NCI-H146 treated with DMSO at 0.1 percent for 48 hours (cell line): ENCODE measurements at regions not wholly inside any gene's neighbourhood (a gene's known extent, or its start where the extent isn't known, plus 50 kb on each side); places are given as distances from the start of the nearest gene placed in this dataset.
"Not testable (repeated sequence)": the region's sequence is repeated elsewhere in the genome, so short reads cannot be mapped to it uniquely, and the experiment has no call there.

Experiments used
- DNase-seq: peaks from one replicate; lab custom pipeline; 2025; ENCODE audit not compliant: unreplicated experiment; lab: John Stamatoyannopoulos, UW

DNA sequence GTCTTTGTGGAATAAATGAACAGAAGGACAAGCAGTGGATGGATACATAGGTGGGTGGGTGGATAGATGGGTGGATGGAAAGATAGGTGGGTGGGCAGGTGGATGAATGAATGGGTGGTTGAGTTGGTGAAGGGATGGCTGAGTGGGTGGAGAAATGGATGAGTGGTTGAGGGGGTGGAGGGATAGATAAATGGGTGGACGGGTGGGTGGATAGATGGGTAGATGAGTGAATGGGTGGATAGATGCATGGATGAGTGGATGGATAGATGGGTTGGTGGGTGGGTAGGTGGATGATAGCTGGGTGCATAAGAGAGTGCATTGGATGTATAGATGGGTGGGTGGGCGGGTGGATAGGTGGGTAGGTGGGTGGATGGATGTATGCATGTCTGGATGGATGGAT, 63.5 kb downstream of the UNC93B1 start:
- not testable (repeated sequence) for DNase-seq

DNA sequence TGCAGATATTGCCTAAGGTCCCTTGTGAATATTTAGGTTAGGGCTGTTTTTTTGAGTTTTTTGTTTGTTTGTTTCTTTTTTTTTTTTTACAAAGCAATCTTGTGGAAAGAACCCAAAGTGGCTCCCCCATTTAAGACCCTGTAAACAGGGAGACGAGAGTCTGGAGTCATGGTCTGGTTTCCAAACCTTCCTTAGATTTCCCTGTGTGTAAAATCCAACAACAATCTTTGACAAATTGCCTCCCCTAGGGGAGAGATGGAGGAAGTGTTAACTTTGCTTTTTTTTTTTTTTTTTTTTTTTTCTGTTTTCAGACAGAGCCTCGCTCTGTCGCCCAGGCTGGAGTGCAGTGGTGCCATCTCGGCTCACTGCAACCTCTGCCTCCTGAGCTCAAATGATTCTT, 64.9 kb downstream of the UNC93B1 start:
- not testable (repeated sequence) for DNase-seq

DNA sequence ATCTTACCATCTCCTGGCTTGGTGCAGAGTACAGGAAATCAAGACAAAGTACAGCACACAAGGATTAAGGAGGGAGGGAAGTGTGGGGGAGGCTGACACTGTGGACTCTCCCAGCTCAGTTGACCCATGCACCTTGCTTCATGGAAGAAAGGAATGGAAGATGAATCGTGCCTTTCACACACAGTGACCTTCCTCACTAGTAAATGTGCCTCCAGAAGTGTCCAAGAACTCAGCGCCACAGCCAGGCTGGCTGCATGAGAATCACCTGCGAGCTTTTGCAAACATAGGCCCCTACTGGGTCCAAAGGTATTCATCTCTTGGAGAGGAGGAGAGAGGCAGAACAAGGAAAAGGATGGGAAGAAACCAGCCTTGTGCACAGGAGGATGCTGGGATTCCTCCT, 65.5 kb downstream of the UNC93B1 start:
- not testable (repeated sequence) for DNase-seq

DNA sequence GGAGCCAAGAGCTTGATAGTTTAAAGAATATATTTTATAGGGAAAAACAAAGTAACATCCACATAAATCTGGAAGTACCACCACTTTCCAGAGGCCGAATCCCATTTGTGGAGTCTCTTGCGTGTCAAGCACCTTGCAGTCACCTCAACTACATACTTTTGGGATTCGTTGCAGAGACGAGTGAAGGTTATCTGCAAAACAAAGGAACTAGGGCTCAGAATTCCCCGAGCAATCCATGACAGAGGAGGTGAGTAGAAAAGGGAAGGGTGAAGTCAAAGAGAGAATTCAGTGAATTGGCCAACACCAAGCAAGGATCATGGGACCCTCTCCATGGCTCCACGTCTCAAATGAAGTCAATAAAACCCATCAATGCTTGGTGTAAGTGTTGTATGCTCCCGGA, 80.3 kb downstream of the UNC93B1 start:
- not testable (repeated sequence) for DNase-seq

DNA sequence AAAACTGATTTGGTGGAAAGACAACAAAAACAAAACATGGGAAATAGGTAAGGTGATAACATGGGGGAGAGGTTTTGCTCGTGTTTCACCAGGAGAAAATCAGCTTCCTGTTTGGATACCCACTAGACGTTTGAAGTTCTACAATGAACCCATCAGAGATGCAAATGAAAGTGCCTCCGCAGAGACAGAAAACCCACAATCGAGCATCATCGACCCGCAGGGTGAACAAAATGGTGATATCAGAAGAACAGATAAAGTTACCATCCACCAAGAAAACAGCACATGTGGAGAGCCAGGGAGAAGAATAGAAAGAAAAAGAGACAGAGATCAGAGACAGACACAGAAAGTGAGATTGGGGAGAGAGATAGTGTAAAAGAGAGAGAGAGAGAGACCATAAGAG, 83.4 kb downstream of the UNC93B1 start:
- not testable (repeated sequence) for DNase-seq

DNA sequence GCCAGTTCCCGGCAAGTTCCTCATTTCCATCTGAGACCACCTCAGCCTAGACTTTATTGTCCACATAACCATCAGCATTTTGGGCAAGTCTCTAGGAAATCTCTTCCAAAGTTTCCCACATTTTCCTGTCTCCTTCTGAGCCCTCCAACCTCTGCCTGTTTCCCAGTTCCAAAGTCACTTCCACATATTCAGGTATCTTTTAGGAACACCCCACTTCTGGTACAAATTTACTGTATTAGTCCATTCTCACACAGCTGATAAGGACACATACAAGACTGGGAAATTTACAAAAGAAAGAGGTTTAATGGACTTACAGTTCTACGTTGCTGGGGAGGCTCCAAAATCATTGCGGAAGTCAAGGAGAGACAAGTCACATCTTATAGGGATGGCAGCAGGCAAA, 91.7 kb downstream of the UNC93B1 start:
- not testable (repeated sequence) for DNase-seq

DNA sequence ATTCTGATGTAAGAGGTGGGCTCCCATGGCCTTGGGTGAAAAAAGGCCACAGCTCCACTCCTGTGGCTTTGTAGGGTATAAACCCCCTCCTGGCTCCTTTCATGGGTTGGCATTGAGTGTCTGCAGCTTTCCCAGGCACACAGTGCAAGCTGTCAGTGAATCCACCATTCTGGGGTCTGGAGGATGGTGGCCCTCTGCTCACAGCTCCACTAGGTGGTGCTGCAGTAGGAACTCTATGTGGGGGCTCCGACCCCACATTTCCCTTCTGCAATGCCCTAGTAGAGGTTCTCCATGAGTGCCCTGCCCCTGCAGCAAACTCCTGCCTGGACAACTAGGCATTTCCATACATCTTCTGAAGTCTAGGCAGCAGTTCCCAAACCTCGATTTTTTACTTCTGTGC, 92.7 kb downstream of the UNC93B1 start:
- DNase-seq = not testable (repeated sequence)

DNA sequence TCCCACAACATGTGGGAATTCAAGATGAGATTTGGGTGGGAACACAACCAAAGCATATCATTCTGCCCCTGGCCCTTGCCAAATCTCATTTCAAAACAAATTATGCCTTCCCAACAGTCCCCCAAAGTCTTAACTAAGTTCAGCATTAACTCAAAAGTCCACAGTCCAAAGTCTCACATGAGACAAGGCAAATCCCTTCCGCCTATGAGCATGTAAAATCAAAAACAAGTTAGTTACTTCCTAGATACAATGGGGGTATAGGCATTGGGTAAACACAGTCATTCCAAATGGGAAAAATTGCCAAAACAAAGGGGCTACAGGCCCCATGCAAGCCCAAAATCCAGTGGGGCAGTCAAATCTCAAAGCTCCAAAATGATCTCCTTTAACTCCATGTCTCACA, 93.1 kb downstream of the UNC93B1 start:
- DNase-seq = not testable (repeated sequence)

DNA sequence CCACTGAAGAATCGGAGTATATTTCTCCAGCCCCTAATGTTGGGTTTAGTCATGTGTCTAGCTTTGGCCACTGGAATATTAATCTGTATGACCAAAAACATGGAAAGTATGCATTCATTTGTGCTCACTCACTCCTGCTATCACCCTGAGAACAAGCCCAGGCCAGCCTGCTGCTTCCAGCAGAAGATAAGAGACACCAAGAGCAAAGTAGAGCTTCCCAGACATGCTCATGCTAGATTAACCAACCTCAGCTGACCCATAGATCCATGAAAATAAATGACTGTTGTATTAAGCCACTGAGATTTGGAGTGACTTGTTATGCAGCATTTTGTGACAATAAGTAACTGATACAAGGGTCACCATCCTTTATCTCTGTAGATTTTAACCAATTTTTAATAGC, 96.9 kb downstream of the UNC93B1 start:
- DNase-seq = not testable (repeated sequence)

DNA sequence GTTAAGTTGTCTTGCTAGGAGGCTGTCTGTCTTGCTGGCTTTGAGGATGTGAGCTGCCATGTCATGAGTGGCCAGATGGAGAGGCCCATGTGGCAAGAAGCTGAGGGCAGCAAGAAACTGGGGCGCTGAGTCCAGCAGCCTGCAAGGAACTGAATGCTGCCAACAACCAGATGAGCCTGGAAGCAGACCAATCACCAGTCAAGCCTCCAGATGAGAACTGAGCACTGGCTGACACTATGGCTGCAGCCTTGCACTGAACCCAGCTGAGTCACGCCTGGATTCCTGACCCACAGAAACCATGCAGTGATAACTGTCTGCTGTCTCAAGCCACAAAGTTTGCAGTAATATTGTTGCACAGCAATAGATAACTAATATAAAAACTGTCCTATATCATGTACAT, 104.4 kb downstream of the UNC93B1 start:
- DNase-seq = not testable (repeated sequence)

DNA sequence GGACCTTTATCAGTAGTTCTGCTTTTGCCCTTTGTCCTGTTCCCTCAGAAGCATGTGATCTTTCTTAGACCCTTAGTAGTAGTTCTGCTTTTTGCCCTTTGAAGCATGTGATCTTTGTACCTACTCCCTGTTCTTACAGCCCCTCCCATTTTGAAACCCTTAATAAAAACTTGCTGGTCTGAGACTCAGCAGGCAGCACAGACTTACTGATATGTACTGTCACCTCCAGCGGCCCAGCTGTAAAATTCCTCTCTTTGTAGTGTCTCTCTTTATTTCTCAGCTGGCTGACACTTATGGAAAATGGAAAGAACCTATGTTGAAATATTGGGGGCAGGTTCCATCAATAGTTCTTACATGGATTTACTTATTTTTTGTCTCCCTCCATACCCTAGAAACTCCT, 110.4 kb downstream of the UNC93B1 start:
- not testable (repeated sequence) for DNase-seq

DNA sequence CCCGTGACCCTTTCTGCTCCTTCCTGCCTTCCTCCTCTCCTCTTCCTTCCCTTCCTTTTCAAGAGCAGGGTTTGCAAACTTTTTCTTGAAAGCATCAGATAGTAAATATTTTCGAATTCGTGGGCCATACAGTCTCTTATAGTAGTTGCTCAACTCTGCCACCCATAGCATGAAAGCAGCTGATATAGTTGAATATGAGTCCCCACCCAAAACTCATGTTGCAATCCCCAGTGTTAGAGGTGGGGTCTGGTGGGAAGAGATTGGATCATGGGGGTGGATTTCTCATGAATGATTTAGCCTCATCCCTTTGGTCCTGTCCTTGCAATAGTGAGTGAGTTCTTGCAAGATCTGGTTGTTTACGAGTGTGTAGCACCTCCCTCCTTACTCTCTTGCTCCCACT, 114.3 kb downstream of the UNC93B1 start:
- not testable (repeated sequence) for DNase-seq

DNA sequence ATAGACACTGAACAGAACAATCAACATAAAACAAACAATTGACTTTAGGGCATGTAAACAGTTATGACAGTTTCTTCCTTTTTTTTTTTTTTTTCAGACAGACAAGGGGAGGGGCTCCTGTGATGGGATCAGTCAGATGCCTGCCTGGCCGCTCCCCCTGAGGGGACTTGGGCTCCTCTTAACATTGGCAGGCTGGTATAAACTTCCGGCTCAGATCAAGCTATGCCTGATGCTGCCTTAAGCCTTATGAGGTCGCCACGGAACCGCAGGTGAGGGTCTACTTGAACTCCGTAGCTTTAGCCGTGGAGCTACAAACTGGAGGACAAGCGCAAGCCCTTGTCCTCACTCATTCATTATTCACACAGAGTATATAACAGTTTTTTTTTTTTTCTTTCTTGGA, 115.8 kb downstream of the UNC93B1 start:
- not testable (repeated sequence) for DNase-seq

DNA sequence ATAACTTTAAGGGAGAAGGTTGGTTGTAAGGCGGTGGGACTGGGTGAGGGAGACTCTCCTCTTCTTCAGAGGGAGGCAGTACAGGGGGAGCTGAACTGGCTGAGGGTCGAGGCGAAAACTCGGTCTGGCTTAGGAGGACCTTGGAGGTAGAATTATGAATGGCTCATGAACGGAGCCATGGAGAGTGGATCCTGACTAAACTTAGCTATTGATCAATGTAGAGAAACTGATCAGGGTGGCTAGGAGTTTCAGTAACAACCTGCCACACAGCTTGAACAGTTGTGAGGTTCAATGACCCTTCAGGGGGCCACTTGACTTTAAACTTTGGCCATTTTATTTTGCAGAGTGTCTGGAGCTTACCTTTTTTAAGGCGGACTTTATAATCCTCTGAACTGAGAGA, 117.2 kb downstream of the UNC93B1 start:
- not testable (repeated sequence) for DNase-seq

DNA sequence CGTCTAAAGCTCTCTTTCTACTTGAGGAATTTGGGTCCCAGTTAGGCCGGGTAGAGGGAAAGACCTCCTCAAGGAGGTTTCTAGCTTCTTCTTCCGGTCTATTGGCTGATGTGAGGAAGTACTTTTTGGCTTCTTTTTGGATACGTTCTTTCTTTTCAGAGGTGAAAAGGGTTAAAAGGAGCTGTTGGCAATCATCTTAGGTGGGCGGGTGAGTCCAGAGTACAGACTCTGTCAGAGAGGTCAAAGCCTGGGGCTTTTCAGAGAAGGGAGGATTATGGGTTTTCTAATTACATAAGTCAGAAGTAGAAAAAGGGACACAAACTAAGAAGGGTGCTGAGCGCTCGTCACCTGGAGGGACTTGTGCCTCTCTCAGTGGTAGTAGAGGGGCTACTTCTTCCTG, 117.7 kb downstream of the UNC93B1 start:
- DNase-seq = not testable (repeated sequence)

DNA sequence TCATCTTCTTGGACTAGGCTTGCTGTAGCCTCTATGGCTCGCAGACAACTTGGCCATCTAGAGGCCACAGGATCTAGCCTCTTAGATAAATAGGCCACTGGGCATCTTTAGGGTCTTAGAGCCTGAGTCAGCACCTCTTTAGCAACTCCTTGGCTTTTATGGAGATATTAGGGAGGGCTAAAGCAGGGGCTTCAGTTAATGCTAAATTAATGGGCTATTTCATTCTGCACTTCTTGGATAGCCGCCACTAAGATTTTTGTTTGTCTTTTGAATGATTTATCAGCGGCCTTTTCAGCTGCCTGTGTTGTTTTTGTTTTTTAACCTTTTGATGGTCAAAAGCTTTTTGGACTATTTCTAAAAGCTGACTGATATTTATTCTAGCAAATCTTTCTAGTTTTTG, 118.3 kb downstream of the UNC93B1 start:
- DNase-seq = not testable (repeated sequence)

DNA sequence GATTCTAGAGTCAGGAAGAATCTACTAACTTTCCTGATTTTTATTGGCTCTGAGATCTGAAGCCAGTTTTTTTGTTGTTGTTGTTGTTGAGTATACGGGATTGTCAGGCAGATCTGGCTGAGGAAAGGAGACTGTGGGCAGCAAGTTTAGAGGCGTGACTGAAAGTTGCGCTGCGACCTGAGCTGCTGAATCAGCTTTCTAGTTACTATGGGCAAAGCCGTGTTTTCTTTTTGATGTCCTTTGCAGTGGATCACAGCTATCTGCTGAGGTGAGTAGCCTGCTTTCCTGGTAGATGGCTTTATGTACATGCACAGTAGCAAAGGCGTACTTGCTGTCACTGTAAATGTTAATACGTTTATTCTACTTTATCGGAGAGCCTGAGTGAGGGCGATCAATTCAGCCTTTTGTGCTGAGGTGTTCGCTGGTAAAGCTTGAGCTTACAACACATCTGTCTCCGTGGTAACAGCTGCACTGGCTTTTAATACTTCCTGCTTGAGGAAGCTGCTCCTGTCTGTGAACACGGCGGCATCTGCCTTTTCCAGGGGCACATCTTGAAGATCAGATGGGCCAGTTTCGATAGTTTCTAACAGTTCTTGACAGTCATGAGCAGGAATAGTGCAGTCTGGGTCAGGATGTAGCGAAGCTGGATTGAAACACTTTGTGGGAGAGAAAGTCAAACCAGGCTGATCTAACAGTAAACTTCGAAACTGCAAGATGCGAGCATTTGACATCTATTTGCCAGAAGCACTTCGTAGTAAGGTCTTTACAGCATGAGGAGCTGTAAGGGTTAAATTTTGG, 118.9 kb downstream of the UNC93B1 start:
- not testable (repeated sequence) for DNase-seq

DNA sequence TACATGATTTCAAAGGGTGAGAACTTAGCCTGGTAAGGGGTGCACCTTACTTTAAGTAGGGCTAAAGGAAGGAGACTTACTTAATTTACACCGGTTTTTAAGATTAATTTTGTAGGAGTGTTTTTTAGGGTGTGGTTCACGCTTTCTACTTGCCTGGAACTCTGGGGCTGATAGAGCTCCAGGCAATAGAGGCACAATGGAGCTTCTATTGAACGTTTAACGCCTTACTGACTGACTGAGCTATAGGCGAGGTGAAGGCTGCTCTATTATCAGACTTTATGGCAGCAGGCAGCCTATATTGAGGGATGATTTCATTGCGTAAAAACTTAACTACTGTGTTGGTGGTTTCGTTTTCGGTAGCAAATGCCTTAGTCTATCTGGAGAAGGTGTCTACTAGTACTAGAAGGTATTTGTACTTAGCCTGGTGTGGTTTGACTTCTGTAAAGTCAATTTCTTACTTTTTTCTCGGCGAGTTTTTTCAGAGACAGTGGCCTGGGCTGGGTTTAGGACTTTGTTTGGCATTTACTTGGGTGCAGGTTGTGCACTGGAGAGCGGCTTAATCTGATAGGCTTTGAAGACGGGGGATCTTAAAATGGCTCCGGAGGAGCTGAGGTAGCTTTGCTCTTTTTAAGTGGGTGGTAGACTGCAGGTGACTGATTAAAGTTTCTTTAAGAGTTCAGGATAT, 119.7 kb downstream of the UNC93B1 start:
- not testable (repeated sequence) for DNase-seq

DNA sequence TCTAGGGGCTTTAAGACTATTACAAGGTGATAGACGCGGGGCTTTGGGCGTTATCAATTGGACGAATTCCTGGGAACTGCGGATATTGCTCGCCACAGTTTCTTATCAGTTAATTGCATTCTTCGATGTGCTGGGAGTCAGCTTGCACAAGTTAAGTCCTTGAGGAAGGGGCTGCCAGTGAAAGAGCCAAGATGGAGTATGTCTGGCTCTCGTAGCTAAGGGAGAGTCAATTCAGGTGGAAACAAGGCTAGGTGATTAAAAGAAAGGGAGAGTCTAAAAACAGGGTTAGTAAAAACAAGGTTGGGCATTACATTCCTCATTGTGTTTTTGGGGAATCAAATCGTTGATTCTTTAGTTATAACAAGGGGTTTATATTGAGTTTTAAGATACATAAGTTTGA, 121.6 kb downstream of the UNC93B1 start:
- not testable (repeated sequence) for DNase-seq

DNA sequence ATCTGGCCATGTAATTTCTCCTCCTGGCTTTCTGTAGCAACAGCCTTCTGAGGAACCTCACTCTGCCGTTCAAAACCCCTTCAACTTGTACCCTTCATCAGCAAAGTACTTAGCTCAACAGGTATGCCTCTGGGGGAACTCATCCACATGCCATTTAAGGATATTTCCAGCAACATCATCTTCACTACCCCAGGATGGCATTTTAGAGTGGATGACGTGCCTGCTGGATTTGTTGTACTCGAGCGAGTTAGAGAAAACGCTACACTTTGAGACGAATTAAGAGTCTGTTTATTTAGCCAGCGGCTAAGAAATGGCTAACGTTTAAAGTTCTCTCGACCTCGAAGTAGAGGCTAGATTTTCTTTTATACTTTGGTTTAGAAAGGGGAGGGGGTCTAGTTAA, 122.1 kb downstream of the UNC93B1 start:
- not testable (repeated sequence) for DNase-seq

DNA sequence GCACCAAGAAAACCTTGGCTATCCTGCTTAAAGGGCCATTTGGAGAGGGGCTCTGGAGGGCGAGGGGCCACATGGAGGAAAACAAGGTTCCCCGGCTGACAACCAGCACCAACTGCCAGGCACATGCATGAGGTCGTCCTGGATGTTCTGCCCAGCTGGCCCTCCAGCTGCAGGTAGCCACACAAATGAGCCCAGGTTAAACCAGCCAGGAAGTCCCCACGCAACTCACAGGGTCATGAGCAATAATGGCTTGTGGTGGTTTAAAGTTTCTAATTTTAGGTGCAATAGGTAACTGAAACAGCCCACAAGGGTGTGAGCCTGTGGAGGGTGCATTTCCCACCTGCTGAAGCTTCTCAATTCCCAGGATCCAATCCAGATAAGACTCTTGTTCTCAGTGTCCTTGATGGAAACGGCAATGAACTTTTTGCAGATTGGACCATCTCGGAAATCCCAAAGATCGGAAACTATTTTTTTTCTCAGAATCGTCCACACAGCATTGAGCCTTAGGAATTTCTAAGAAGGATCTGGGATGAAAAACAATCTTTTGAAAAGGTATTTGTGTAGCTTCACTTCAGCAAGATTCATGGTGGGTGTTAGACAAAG, 123.2 kb downstream of the UNC93B1 start:
- DNase-seq = not testable (repeated sequence)

DNA sequence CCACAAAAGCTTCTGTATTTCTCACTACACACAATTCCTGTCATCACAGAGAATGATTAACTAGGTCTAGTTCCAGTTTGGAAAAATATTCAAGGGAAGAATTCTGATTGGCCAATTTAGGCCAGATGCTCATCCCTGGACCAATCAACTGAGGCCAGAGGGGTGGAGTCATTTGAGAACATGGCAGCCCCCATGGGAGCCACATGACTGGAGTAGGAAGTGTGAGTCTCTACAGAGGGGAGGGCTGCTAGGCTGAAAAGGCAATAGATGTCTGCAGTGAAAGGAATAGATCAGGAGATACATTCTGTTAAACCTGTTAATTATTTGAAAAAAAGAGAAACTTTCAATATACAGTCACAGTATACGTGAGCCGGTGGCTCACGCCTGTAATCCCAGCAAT, 125.2 kb downstream of the UNC93B1 start:
- DNase-seq = not testable (repeated sequence)
